Endothelial cell of hepatic sinusoid (primary cell): ENCODE measurements at regions not wholly inside any gene's neighbourhood (a gene's known extent, or its start where the extent isn't known, plus 50 kb on each side); places are given as distances from the start of the nearest gene placed in this dataset.

ENCODE experiments used
- in situ Hi-C: cut with HindIII; loops from 2 replicates; pipeline ENCODE4 v1.10.0; 2017; ENCODE audit warnings: low sequenced_read_pairs

DNA sequence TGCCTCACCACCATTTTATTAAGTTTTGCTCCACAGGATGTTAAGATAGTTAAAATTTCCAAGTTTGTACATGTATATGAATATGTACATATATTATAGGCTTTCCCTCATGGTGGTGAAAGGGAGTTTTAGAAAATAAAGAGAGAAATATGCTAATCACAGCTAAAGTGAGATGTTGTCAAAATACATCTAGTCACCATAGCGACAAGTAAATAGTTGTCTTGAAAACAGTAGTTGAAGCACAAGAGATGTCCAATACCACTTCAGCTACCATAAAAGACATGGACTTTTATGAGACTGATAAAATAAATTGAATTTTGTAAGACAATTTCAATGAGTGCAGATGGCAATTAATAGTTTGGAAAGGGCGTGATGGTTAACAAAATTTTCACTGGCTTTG lies 1600.0 kb downstream of the BRINP3 start:
- in situ Hi-C loops: no loop called here

DNA sequence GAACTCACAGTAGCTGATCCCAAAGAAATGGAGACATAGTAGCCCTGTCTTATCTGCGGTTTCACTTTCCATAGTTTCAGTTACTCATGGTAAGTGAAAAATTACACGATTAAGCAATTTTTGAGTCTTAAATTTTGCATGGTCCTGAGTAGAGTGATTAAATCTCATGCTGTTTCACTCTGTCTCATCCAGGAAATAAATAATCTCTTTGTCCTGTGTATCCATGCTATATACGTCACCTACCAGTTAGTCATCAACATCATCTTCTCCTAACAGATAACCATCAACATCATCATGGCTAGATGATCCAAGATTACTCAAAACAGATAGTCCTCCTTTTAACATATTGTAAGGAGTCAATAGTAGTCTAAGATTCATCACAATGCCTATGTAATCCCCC lies 1589.3 kb downstream of the BRINP3 start:
- in situ Hi-C loops: no loop called here

DNA sequence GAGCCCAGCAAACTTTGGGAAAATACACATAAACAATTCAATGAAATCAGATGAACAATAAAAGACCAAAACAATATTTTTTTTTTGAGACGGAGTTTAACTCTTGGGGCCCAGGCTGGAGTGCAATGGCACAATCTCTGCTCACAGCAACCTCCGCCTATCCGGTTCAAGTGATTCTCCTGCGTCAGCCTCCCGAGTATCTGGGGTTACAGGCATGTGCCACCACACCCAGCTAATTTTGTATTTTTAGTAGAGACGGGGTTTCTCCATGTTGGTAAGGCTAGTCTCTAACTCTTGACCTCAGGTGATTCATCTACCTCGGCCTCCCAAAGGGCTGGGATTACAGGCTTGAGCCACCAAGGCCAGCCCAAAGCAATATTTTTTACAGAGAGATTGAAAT lies 1588.5 kb downstream of the BRINP3 start:
- in situ Hi-C loops: no loop called here

DNA sequence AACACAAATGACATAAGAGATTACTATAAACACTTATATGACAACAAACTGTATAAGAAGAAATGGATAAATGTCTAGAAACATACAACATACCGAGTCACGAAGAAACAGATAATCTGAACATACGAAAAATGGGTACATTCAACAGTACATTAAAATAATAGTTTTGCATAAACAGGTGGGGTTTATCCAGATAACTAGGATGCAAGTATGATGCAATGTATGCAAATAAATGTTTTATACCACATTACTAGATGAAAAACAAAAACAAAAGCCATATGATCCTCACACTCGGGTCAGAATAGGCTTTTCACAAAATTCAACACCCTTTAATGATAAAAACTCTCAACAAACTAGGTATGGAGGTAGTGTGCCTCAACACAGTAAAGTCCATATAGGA lies 1585.7 kb downstream of the BRINP3 start:
- in situ Hi-C loops: loop anchor here (5.0 kb wide), 1 partner anchor 85 kb away; no protein-coding TSS in a partner anchor

DNA sequence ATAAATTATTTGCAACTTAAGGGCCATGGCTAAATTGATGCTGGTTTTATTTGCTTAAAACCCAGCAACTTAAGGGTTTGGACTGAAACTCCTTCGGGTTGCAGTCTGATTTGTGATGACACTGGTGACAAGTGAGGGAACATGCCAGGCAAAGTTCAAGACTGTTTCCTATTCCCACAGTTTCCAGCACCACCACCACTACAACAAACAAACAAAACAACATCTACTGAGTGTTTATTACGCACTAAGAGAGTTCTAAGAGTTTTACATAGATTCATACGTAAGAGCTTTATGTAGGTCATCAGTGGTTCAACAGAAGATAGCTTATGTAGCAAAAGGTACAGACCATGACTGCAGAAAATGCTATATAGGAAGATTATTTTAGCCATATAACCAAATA lies 1582.1 kb downstream of the BRINP3 start:
- in situ Hi-C loops: no loop called here

DNA sequence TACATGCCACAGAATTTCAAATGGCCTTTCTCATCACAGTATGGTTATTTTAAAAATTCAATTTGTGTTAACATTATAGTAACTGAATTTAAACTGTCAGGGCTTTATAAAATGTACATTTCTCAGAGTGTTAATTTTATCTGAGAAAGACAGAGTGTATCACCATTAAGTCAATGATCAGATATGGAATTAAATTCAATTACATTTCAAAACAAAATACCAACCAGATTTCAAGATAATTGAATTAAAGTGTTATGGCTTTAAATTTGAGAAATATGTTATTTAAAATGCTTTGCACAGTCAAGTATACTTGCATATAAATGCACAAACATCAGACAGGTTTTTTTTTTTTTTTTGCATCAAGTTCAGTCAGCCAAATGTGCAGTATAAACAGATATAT lies 1574.4 kb downstream of the BRINP3 start:
- in situ Hi-C loops: no loop called here

DNA sequence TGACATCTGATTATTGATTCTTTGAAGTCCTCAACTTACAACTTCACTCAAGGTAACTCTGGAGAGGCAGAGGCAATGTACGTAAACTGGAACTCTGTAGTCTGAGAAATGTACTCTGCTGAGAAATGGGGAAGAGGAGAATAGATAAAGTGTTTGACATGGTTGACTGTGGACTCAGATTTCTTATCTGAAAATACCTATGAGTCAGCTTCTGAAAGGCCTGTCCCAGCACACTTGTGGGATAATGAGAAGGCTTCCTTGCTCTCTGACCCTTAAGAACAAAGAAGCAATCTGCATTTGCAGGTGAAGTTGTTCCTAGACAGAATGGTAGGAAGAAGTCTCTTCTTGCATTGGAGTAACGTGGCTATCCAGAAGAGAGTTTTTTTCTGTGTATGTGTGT lies 1573.5 kb downstream of the BRINP3 start:
- in situ Hi-C loops: no loop called here

DNA sequence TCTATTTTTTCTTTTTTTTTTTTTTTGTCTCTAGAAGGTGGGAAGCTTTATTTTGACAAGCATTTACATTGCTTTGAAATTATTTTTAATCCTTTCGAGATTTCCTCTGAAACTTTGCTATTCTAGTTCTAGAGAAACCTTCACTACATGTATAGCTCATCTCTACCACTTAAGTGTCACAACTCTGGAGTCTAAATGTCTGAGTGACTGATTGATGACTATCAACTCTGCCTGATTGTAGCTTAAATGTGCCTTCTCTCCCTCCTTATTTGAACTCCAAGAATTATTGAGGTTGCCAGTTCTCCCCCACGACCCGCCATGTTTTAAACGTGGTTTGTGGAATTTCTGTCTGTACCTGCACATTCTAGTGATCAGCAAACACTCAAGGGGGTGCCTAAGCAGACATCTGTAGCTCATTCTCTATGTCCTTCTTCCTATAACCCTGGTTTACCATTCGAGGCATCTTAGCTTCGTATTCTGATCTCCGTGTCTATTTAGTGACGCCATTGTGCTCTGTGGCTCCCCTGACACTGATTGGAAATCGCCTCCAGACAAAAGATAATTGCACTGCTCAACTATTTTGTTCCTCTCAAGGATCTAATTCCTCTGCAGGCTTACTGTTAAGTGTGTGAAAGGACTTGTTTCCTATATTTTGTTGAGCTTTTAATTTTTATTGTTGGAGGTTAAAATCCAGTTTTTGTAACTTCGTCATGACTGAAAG lies 1570.6 kb downstream of the BRINP3 start:
- in situ Hi-C loops: no loop called here

DNA sequence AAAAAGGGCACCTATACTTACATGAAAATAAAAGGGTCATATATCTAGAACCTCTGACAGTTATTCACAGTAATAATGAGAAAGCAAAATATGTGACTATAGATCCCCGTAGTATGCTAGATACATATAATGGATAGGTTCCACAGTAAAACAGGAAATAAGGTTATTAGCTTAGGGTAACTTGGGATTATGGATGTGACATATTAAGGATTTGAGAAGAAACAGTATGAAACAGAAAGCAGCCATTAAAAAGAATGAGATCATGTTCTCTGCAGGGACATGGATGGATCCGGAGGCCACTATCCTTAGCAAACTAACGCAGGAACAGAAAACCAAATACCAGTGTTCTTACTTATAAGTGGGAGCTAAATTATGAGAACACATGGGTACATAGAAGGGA lies 1547.3 kb downstream of the BRINP3 start:
- in situ Hi-C loops: no loop called here

DNA sequence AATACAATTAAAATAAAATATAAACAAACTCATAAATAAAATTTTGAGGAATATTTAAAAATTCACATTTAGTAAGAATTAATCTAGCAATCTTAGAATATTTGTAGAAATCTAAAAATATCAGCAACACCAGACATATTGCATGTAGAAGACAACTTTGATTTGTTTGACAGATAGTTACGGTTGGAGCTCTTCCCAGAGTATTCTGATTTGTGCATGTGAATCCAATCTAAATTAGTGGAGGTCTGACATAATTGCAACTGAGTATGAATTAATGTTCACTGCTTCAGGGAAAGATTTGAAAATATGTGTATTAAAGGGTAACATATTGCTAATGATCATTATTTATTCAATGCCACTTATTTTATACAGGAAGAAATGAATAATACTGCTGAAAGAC lies 1546.2 kb downstream of the BRINP3 start:
- in situ Hi-C loops: no loop called here

DNA sequence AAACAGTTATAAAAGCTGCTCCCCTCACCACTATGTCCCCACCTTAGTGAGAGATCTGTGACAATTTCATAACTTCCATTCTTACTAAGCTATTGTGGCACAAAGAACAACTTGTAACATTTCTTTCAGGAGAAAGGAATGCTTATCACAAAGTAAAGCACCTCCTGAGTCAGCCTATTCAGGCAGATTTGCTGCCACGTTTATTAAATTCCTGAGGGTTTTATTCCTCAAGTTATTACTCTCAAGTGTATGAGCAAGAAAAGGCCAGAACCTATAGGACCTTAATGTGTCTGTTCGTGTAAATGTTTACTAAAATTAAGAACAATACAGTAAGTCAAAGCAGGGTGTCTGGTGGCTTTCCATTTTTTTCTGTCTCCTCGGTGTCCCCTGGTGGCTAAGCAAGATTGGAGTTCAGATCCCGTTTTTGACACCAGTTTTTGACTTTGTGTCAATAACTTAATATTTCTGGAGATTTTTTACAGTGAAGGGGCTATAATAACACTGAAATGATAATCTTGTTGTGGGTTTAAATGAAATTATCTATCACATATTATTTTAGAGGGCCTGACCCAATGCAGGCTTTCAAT lies 1539.6 kb downstream of the BRINP3 start:
- in situ Hi-C loops: no loop called here

DNA sequence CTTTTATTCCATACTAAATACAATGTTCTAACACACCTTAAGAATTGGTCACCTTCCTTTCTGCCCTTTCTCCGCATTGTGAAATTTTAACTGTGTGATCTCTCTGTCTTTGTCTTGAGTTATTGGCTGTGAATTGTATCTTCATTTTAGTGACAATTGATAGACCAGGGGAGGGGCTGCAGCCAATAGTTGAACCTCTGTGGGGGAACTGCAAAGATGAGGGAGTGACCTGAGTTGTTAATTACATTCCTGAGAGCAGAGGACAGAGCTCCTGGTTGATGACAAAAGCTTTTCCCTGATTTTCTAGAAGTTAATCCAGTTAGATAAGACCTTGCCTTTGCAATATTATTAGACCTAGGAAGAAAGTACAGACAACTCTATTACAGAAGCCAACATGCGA lies 1535.7 kb downstream of the BRINP3 start:
- in situ Hi-C loops: no loop called here

DNA sequence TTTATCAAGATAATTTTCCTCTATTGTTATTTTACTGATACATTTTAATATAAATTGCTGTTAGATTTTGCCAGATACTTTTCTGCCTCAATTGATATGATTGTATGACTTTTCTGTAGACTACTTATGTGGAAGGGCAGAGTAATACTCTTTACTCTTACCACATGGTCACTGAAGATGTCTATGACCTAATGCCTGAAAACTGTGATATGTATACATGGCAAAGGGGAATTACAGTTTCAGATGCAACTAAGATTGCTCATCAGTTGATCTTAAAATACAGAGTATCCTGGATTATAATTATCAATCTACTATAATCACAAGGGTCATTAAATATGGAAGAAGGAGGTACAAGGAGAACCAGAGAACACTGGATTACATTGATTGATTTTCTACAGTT lies 1528.0 kb downstream of the BRINP3 start:
- in situ Hi-C loops: no loop called here

DNA sequence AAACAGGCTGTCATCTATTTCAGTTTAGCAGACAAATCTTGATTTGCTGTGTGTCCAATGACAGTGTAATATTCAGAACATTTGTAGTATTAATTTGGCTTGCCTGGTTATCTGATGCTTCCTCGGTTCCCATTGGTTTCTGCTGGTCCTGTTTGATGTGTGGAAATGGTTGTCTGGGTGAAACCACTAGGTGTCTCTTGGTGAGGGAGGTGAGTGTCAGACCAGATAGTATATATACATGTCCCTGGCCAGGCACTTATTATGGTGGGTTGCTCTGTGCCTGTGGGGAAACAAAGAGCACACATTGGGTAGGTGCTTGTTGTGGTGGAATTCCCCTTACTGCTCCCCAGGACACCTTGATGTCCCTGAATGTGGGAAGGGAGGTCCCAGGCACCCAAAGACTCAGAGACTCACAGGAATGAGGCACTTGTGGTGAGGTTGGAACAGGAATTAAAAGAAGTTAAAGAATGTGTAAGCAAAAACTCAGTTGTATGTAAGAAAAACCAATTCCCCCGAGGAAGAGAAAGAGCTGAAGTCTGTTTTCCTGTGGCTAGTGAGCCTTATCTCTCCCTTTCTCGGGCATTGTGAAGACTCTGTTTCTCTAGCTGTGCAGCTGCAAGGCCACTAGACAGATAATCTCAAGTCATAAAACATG lies 1519.1 kb downstream of the BRINP3 start:
- in situ Hi-C loops: no loop called here

DNA sequence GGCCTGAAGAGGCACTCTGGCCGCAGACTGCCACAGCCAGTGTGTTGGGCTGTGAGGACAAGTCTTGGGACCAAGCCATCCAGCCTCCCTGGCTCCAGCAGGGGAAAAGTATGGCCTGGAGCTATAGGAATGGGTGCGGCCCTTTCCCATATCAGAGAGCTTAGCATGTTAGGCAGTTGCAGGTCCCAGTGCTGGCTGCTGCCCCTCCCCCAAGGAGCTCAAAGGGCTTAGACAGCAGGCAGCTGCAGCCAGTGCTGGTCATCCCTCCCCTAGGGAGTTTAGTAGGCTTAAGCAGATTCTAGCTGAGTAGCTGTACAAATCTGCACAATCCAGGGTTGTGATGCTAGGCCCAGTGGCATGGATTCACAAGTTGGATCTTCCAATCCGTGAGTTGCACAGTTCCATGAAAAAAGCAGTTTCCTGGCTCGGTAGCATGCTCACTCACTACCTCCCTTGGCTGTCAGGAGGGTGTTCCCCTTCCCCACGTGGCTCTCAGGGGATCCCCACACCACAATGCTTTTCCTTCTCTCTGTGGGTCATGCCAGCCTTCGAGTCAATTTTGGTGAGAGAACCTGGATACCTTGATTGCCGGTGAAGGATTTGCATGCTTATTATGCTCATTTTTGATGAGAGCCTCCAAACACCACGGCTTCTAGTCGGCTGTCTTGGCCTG lies 1490.8 kb downstream of the BRINP3 start:
- in situ Hi-C loops: no loop called here

DNA sequence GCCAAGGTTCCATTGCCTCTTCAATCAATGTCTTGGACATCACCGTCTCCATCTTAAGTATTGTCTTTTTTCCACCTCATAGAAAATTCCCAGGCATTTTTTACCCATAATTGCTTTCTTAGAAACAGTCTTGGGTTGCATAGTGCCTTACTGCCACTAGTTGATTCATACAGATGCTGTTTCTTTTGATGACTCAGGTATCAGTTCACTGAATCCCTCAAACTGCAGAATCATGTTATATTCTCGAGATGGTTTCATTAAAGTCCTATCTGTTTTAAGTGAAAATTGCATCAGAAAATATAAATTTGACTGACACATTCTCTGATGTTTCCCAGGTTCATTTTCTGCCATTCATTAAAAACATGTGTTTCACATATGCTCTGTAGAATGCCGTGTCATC lies 1489.1 kb downstream of the BRINP3 start:
- in situ Hi-C loops: no loop called here

DNA sequence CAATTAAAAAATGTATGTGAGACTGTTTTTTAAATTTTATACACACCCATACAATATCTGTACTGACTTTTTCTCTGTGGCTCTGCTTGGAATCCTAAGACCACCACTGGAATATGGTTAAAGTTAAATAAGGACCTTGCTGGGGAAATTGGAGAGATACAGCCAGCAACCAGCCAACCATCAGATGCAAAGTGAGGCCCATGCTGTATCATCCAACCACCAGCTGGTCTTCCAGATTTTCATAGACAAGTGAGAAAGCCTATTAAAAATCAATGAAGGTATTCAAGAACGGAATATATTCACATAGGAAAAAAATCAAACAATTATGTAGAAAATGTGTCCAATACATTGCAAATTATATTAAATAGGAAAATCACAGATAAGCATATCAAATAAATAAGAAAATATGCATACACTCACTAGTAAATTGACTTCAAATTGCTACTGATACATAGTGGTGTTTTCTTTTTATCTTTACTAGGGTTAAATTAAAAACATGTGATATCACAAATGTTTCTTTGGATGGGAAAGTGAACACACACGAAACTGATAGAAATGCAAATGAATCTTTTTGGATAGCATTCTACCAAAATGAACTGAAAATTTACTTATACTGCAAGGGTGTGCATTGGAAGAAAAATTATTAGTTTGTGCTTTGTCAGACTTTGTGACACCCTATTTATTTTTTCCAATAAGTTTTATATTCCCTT lies 1486.3 kb downstream of the BRINP3 start:
- in situ Hi-C loops: no loop called here

DNA sequence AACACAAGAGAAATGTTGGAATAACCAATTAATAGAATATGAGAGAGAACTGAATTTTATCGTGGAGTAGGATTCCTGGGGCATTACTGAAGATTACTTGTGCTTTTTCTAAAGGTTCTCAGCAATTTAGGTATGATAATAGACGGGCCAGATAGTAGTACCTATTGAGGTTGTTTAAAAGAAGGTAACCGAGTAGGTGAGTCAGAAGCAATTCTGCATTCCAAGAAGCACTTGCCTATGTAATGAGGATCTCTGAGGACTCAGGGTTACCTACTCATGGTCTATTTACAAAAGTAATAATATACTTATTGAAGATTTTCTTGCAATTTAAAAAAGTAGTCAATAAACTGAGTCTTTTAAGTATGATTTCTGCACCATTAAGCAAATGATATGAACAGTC lies 1469.8 kb downstream of the BRINP3 start:
- in situ Hi-C loops: no loop called here

DNA sequence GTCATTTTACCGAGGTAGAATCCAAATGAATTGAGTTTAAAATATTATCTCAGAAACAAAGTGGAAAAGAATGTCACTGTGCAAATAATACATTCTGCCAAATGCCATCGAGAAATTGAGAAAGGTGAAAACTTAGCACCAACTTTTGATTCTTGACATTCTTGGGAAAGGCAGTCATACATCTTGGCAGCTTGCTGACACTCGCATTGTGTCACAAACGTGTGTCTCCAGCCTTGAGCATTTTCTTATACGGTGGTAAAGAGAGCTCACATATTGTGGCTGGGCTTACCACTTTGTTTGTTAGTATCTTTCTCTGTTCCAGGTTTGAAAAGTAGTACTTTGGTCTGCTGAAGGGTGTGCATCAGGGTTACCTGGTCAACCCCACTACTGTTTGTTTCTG lies 1456.1 kb downstream of the BRINP3 start:
- in situ Hi-C loops: no loop called here

DNA sequence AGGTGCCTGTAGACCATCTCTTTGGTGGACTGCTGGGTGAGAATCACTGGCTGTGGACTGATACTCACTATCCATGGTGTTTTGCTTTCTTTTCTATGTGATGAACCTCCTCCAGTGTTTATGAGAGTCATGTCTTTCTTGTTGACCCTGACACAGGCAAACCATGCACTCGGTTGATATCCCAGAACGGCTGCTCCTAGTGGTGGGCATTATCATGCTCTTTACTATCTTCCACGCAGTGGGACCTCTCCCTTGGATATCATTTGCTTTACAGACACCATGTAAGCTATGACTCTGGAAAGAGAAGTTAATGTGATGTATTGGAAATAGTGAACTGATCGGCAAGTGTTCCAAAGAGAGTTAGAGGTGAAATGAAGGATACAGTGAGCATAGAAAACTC lies 1455.6 kb downstream of the BRINP3 start:
- in situ Hi-C loops: no loop called here

DNA sequence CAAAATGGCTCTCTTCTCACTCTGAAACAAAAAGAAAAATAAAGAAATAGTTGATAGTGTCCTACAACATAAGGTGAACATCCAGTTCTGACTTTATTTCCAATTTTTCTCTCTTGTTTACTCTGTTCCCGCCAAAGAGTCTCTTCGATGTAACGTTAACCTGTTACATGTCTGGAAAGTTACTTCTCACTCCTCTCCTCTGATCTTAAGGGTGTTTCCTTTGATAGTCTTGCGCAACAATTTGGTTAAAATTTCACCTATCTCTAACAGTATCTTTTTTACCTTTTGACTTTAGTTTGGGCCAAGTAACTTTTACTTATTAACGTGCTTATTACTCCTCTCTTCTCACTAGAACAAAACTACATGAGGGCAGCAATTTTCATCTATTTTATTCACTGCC lies 1450.2 kb downstream of the BRINP3 start:
- in situ Hi-C loops: no loop called here
